T-helper 2 cell (primary cell): ENCODE measurements at regions not wholly inside any gene's neighbourhood (a gene's known extent, or its start where the extent isn't known, plus 50 kb on each side); places are given as distances from the start of the nearest gene placed in this dataset.
"Not testable (repeated sequence)": the region's sequence is repeated elsewhere in the genome, so short reads cannot be mapped to it uniquely, and the experiment has no call there.

Experiments
- DNase-seq, 5 experiments: peaks; one replicate each; pipeline versions ENCODE4 v3.0.0 to v3.0.0-alpha.2; 2012 to 2022

DNA sequence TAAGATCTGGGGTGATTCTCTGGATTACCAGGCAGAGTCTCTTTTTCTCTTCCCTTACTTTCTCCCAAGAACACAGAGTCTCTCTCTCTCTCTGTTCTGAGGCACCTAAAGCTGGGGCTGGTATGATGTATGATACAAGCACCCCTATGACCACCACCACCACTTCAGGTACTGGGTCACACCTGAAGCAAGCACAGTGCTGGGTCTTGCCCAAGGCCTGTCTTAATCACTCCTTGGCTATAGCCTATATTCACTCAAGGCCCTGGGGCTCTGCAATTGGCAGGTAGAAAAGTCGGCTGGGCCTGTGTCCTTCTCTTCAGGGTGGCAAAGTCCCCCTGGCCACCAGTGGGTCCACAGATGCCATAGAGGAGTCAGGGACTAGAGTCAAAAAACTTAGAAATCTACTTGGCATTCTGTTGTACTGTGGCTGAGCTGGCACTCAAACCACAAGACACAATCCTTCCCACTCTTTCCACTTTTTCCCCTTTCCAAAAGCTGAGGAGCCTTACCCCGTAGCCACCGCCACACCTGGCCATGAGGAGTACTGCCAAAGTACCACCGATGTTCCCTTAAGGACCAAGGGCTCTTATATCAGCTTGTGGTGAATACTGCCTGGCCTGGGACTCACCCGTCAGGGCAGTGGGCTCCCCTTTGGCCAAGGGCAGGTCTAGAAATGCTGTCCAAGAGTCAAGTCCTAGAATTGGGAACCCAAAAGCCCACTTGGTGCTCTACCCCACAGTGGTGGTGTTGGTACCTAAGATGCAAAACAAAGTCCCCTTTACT is 159.2 kb downstream of the POTEM start:
- not testable (repeated sequence) for DNase-seq

DNA sequence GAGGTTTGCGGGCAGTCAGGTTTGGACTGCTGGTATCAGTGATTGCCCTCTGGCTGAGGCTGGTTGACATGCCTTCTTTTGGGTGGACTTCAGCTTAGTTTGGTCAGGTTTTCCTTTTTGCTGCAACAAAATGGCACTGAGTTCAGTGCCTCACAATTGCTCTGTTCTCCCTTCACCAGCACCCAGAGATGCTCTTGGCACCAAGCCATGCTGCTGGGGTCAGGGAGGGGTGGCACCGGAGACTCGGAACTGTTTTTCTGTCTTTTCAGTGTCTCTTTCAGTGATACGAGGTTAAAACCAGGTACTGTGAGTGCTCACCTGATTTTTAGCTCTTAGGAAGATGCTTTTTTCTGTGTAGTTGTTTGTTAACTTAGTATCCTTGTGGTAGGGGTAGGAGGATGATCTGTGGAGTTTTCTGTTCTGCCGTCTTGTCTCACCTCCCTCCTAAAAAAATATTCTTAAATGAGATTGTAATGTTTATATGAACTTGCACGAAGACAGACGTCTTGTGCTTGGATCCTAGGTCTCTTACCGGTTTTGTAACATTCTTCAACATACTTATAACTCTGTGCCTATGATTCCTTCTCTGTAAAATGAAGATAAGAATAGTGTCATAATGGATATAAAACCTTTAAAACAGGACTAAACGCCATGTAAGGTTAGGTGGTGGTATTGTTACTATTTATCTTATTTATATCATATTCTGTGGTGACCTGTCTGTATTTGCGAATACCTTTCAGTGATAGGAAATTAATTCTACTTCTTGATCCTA is 160.6 kb downstream of the POTEM start:
- not testable (repeated sequence) for DNase-seq

DNA sequence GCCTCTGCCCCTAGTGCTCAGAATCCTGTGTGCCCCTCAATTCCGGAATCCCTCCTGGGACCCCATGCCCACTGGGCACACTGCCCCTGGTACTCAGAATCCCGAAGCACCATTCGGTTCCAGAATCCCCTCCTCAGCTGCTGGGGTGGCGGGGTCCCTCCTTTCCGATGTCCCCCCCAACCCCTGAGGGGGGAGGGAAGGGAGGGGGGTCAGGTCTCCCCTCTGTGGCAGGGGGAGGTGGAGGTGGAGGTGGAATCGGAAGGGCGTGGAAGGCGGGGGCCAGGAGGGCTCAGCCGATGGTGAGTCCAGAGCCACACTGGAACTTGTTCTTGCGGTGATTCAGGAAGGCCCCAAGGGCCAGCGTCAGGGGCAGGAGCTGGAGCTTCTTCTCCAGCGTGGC is 164.3 kb downstream of the POTEM start:
- DNase-seq, result not testable (repeated sequence)

DNA sequence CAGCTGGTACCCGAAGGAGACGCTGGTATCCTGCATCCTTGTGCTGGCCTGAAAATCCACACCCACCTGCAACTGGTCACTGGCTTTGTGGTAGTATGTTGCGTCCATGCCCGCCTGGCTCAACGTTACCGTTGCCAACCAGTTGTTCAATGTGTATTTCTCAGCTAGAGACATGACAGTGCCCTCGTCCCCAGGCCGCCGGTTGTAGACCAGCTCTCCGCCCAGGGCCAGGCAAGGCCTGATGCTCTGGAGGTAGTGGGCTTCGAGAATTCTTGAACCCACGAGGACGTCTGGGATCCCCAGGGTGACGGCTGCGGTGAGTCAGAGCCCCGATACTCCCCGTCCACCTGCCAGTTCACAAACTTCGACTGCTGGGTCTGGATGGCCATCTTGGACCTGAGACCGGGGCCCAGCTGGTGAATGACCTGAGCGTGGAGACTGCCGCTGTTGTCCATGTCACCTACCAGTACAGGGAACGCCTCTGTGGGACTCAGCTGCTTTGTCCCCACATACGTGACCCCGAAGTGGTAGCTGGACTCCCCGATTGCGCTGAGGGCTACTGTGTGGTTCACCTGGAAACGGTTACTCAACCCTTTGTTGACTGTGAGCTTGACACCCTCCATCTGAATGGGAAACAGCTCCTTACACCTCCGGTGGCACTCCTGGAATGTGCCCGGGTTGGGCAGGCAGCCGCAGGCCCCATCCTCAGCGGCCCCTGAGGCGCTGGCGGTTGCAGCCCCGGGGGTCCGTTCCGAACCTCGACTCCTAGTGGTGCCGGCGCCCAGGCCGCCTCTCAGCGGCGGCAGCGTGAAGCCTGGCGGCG is 165.0 kb downstream of the POTEM start:
- DNase-seq, result not testable (repeated sequence)

DNA sequence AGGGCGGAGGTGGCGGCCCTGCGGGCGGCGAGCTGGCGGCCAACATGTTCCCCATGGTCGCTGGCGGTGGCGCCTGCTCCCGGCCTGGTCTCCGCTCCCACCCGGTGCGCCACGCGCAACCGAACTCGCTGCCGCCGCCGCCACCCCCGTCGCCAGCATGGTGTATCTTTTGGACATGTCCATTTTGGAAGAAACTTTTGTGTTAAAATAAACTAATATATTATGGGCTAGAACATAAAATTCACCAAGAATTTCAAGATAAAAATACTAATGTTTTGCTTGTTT is 165.5 kb downstream of the POTEM start:
- not testable (repeated sequence) for DNase-seq

DNA sequence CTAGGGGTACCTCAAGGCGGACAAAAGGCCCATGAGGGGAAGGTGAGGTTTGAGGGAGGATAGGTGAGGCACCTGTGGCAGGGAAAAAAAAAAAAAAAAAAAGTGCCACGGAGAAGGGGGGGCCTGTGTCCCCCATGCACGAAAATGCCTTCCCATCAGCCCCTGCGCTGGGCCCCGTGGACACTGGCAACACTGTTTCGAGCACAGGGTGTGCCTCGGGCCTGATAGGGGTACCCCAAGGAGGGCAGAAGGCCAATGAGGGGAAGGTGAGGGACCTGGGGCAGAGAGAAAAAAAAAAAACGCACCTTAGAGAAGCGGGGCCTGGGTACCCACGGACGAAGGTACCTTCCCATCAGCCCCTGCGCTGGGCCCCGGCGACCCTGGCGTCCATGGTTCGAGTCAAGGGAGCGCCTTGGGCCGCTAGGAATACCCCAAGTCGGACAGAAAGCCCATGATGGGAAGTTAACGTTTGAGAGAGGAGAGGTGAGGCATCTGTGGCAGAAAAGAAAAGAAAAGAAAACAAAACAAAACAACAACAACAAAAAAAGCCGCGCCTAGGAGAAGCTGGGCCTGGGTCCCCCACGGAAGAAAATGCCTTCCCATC is 190.0 kb downstream of the POTEM start:
- not testable (repeated sequence) for DNase-seq

DNA sequence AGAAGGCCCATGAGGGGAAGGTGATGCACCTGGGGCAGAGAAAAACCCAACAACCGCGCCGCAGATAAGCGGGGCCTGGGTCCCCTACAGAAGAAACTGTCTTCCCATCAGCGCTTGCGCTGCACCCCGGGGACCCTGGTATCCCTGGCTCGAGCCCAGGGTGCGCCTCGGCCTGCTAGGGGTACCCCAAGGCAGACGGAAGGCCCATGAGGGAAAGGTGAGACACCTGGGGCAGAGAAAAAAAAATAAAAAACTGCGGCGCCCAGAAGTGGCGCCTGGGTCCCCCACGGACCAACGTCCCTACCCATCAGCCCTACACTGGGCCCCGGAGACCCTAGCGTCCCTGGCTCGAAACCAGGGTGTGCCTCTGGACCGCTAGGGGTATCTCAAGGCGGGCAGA is 190.8 kb downstream of the POTEM start:
- not testable (repeated sequence) for DNase-seq

DNA sequence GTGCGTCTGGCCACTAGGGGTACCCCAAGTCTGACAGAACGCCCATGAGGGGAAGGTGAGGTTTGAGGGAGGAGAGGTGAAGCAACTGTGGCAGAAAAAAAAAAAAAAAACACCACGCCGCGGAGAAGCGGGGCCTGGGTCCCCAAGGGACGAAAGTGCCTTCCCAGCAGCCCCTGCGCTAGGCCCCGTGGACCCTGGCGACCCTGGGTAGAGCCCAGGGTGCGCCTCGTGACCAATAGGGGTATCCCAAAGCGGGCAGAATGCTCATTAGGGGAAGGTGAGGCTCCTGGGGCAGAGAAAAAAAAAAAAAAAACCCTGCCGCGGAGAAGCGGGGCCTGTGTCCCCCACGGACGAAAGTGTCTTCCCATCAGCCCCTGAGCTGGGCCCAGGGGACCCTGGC is 191.4 kb downstream of the POTEM start:
- not testable (repeated sequence) for DNase-seq

DNA sequence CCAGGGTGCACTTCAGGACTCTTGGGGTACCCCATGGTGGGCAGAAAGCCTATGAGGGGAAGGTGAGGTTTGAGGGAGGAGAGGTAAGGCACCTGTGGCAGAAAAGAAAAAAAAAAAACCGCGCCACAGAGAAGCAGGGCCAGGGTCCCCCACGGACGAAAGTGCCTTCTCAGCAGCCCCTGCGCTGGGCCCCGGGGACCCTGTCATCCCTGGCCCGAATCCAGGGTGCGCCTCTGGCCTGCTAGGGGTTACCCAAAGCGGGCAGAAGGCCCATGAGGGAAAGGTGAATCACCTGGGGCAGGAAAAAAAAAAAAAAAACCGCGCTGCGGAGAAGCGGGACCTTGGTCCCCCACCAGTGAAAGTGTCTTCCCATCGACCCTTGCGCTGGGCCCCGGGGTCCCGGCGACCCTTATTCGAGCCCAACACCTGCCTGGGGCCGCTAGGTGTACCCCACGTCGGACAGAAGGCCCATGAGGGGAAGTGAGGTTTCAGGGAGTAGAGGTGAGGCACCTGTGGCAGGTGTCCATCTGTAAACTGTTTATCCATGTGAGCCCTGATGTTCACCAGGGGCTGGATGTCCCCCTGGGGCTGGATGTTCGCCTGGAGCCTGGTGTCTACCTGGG is 191.9 kb downstream of the POTEM start:
- not testable (repeated sequence) for DNase-seq

DNA sequence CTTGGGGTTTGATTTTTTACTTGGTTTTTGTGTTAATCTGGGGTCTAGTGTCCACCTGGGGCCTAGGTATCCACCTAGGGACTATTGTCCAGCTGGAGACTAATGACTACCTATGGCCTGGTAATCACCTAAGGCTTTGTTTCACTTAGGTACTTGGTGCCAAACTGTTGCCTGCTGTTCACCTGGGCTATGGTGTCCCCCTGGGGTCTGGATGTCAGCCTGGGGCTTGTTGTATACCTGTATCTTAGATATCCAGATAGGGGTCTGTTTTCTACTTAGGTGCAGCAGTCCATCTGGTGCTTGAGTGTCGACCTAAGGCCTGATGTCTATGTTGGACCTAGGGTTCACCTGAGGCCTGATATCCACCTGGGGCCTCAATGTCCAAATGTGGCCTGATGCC is 193.1 kb downstream of the POTEM start:
- DNase-seq, result not testable (repeated sequence)

DNA sequence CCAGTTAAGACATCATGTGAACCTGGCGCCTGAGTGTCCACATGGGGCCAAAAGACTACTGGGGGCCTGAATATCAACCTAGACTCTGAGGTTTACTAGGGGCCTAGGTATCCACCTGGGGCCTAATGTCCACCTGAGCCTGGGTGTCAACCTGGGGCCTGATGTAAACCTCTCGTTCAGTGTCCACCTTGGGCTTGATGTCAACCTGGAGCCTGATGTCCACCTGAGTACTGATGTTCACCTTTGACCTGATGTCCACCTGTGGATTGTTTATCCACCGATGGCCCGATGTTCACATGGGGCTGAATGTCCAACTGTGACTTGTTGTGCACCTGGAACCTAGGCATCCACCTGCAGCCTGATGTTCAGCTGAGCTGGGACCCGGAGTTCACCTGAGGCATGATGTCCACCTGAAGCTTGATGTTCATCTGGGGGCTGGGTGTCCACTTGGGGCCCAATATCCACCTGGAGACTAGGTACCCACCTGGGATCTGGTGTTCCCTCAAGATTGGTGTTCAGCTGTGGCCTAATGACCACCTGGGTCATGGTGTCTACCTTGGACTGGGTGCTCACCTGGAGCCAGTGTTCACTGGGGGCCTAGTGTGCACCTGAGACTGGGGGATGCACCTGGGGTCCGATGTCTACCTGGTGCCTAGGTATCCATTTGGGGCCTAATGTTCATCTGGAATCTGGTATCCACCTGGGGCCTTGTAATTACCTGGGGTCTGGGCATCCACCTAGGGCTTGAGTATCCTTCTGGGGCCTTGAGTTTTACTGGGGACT is 194.2 kb downstream of the POTEM start:
- not testable (repeated sequence) for DNase-seq

DNA sequence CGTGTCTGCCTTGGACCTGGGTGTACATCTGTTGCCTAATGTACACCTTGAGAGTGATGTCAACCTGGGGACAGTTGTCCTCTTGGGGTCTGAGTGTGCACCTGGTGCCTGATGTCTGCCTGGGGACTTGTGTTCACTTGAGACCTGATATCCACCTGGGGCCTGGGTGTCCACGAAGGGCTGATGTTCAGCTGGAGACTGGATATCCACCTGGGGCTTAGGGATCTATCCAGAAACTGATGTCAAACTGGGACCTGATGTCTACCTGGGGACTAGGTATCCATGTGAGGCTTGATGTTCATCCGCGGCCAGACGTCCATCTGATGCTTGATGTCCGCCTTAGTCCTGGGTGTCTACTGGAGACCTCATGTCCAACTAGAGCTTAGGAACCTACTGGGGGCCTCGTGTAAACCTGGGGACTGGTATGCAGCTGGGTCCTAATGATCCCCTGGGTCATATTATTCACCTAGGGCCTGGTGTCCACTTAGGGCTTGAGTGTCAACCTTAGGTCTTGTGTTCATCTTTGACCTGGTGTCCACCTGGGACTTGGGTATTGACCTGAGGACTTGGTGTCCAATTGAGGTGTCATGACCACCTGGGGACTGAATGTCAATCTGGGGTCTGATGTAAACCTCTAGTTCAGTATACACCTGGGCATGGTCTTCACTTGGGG is 194.9 kb downstream of the POTEM start:
- DNase-seq, result not testable (repeated sequence)

DNA sequence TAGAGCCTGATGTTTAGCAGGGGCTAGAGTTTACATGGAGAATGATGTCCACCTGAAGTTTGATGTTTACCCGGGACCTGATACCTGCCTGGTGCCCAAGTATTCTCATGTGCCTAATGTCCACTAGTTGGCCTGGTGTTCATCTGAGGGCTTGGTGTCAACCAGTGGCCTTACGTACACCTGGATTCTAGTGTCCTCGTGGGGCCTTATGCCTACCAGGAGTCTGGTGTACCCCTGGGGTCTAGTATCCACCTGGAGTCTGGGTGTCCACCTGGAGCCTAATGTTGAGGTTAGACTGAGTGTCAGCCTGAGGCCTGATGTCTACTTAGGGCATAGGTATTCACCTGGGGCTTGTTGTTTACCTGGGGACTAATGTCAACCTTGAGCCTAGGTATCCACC is 195.7 kb downstream of the POTEM start:
- DNase-seq, result not testable (repeated sequence)

DNA sequence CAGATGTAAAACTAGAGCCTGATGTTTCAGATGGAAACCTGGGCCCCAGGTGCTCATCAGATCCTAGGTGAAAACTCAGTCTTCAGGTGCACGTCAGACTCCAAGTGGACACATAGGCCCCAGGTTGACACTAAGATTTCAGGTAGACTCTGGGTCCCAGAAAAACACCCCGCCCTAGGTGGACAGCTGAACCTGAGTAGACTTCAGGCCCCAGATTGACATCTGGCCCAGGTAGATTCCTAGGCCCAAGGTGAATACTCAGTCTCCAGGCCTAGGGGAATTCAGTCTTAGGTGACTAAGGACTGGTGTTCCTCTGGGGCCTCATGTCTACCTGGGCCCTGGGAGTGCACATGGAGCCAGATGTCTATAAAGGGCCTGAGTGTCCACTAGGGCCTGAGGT is 196.7 kb downstream of the POTEM start:
- not testable (repeated sequence) for DNase-seq

DNA sequence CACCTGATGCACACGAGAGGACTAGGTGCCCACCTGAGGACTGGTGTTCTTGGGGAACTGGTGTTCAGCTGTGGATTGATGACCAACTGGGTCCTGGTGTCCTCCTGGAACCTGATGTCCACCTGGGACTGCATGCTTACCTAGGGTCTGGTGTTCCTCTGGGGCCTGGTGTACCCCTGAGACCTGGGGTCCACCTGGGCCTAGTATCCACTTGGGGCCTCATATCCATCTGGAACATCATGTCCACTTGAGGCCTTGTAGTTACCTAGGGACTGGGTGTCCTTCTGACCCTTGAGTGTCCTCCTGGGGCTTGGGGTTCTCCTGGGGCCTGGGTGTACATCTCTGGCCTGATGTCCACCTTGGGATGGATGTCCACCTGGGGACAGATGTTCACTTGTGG is 197.2 kb downstream of the POTEM start:
- DNase-seq, result not testable (repeated sequence)

DNA sequence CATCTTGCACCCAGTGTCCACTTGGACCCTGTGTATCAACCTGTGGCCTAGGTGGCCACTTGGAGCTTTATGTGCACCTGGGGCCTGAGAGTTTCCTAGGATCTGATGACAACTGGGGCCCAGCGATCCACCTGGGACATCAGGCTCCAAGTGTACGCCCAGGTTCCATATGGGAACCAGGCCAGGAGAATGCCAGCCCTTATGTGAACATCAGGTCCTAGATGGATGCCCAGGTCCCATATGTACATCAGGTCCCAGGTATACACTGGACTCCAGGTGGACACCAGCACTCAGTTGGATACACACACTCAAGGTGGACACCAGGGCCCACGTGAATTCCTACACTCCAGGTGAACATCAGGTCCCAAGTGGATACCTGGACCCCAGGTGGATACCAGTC is 198.8 kb downstream of the POTEM start:
- not testable (repeated sequence) for DNase-seq

DNA sequence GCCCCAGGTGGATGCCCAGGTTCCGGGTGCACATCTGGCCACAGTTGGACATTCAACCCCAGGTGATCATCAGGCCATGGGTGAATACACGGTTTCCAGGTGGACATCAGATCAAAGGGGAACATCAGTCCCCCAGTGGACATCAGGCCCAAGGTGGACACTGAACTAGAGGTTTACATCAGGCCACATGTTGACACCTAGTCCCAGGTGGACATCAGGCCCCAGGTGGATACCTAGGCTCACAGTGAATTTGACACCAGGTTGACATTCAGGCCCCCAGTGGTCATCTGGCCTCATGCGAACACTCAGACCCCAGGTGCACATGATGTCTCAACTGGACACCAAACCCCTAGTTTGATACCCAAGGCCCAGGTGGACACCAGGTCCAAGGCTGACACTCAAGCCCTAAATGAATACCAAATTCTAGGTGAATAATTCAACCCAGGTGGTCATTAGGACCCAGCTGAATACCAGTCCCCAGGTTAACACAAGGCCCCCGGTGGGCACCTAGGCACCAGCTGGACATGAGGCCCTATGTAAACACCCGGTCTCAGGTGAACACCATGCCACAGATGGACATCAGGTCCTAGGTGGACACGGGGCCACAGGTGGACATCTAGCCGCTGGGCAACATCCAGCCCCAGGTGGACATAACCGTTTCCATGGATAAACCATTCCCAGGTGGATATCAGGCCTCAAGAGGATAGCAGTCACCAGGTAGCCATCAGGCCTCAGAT is 200.4 kb downstream of the POTEM start:
- DNase-seq, result not testable (repeated sequence)

DNA sequence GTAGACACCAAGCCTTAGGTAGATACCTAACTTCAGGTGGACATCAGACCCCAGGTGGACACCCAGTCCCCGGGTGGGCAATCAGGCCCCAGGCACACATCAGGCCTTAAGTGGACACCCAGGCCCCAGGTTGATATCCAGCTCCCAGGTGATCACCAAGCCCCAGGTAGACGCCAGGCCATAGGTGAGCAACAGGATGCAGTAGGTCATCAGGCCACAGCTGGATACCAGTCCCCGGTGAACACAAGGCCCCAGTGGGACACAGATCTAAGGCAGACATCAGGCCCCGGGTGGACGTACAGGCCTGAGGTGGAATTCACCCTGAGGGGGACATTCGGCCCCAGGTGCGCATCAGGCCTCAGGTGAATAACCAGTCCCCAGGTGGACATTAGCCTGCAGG is 201.0 kb downstream of the POTEM start:
- not testable (repeated sequence) for DNase-seq

DNA sequence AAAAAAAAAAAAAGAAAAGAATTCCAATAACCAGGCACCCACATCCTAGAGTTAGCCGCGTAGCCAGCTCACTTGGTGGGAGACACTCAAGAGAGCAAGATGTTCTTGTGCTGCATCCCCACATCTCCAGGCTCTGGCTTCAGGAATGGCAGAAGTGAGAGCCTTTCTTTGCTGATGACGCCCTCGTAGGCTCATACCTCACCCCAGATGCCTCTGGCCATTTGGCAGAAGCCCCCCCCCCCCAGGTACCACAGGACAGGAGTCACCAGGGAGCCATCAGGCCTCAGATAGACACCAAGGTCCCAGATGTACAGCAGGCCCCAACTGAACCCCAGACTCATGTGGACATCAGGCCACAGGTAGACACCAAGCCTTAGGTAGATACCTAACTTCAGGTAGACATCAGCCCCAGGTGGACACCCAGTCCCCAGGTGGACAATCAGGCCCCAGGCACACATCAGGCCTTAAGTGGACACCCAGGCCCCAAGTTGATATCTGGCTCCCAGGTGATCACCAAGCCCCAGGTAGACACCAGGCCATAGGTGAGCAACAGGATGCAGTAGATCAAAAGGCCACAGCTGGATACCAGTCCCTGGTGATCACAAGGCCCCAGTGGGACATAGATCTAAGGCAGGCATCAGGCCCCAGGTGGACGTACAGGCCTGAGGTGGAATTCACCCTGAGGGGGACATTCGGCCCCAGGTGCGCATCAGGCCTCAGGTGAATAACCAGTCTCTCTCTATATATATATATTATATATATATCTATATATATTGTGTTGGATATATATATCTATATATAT is 202.5 kb downstream of the POTEM start:
- DNase-seq, result not testable (repeated sequence)
